ENCODE measurements at regions not wholly inside any gene's neighbourhood (a gene's known extent, or its start where the extent isn't known, plus 50 kb on each side); places are given as distances from the start of the nearest gene placed in this dataset.
"Not testable (repeated sequence)": the region's sequence is repeated elsewhere in the genome, so short reads cannot be mapped to it uniquely, and the experiment has no call there.

GRCh38 chr18:39230086-39230803 lies 1664.6 kb upstream of the CELF4 start:
- Histone ChIP-seq H3K4me3 (no peak overlapping the region), H2AFZ (ENCODE audit: control insufficient read depth, low read depth, low read length) (no peak overlapping the region), H3K79me2 (ENCODE audit: control insufficient read depth, insufficient read depth, low read length) (no peaks in the 10 kb centered on the region), H3K27me3 (replicated peaks in 1 of 2; ENCODE audit: control insufficient read depth in 2 of 2, insufficient read depth in 2 of 2, low read length in 1 of 2) (no peaks in the 10 kb centered on the region), H3K27ac (ENCODE audit: control insufficient read depth, insufficient read depth) (no peak overlapping the region), H3K9ac (ENCODE audit: control insufficient read depth, insufficient read depth, low read length) (no peak overlapping the region), H3K36me3 (ENCODE audit: control insufficient read depth in 2 of 2, insufficient read depth in 2 of 2, low read length in 1 of 2) (no peaks in the 10 kb centered on the region), H3K9me3 (replicated peaks; ENCODE audit: control insufficient read depth, insufficient read depth, low read length) (no peaks in the 10 kb centered on the region; the same call in 2 of the 3 replicates), H4K20me1 (ENCODE audit: control insufficient read depth, insufficient read depth) (no peaks in the 10 kb centered on the region), H3K4me2 (ENCODE audit: control insufficient read depth, insufficient read depth) (no peak overlapping the region), H3K4me1 (ENCODE audit: control insufficient read depth, insufficient read depth, low read length) (no peaks in the 10 kb centered on the region)
- intact Hi-C loops (cut with micrococcal nuclease; ENCODE audit: unreplicated experiment) (no loop called here), in situ Hi-C loops (cut with MboI) (no loop called here)
- ChIA-PET RAD21 (ENCODE audit: unreplicated experiment) (no interaction called here), POLR2A (no interaction called here), CTCF (no interaction called here), SMC1A (ENCODE audit: uncharacterized antibody, unreplicated experiment) (interaction anchor here (0.6 to 1.8 kb wide), 2 partner anchors 13 to 93 kb away, joined by 4 to 5 read pairs; no protein-coding TSS in a partner anchor)
- no peak for ATAC-seq
- FAIRE-seq: no peak
- DNase-seq (ENCODE audit: low read depth, low spot score): no peak
- BruUV-seq (replicated peaks): no TSS peak
- TF ChIP-seq CHD1 (IDR thresholded peaks at IDR 0.05; ENCODE audit: low read depth, low read length) (no peak), NR2C2 (IDR thresholded peaks at IDR 0.05; ENCODE audit: borderline replicate concordance, control insufficient read depth, insufficient read length, low read depth) (no peak), RCOR1 (conservative IDR thresholded peaks at IDR 0.05; ENCODE audit: low read depth, low read length) (no peak), STAT3 (IDR thresholded peaks at IDR 0.05; ENCODE audit: low read depth, low read length) (no peak)
- WGBS (ENCODE audit: insufficient coverage, insufficient replicate concordance, low lambda C conversion rate, missing lambda C conversion rate): 1% methylated on average over 5 of the region's 5 CpGs

- H3K4me3 ChIP-seq; intact Hi-C loops (cut with micrococcal nuclease; ENCODE audit: unreplicated experiment); H3K9ac ChIP-seq (ENCODE audit: control insufficient read depth, insufficient read depth, low read length); ATAC-seq; BruUV-seq (replicated peaks); in situ Hi-C loops (cut with MboI); H3K9me3 ChIP-seq (replicated peaks; ENCODE audit: control insufficient read depth, insufficient read depth, low read length); FAIRE-seq; DNase-seq (ENCODE audit: low read depth, low spot score); H4K20me1 ChIP-seq (ENCODE audit: control insufficient read depth, insufficient read depth); H3K27ac ChIP-seq (ENCODE audit: control insufficient read depth, insufficient read depth); H3K27me3 ChIP-seq (replicated peaks in 1 of 2; ENCODE audit: control insufficient read depth in 2 of 2, insufficient read depth in 2 of 2, low read length in 1 of 2); CTCF ChIA-PET; RAD21 ChIA-PET (ENCODE audit: unreplicated experiment); H3K79me2 ChIP-seq (ENCODE audit: control insufficient read depth, insufficient read depth, low read length); H3K4me2 ChIP-seq (ENCODE audit: control insufficient read depth, insufficient read depth); H3K36me3 ChIP-seq (ENCODE audit: control insufficient read depth in 2 of 2, insufficient read depth in 2 of 2, low read length in 1 of 2); H2AFZ ChIP-seq (ENCODE audit: control insufficient read depth, low read depth, low read length); H3K4me1 ChIP-seq (ENCODE audit: control insufficient read depth, insufficient read depth, low read length); POLR2A ChIA-PET: not testable (repeated sequence)
- WGBS (ENCODE audit: insufficient coverage, insufficient replicate concordance, low lambda C conversion rate, missing lambda C conversion rate): 30% methylated on average over 2 of the region's 2 CpGs
- SMC1A ChIA-PET (ENCODE audit: uncharacterized antibody, unreplicated experiment): interaction anchor here (0.6 kb wide), 1 partner anchor 952 kb away, joined by 3 read pairs; no protein-coding TSS in a partner anchor
Measured at GRCh38 chr18:39227769-39228168, 1662.2 kb upstream of the CELF4 start.

Measured in GM12878 (cell line).